DND-41 (cell line): ENCODE measurements at regions not wholly inside any gene's neighbourhood (a gene's known extent, or its start where the extent isn't known, plus 50 kb on each side); places are given as distances from the start of the nearest gene placed in this dataset.

ENCODE experiments used
- EZH2 ChIP-seq: IDR thresholded peaks from 3 replicates; pipeline ENCODE4 v1.6.1; 2012; ENCODE audit warnings: borderline replicate concordance, low read depth, mild to moderate bottlenecking, moderate library complexity, low read length, inconsistent platforms; ENCODE audit not compliant: severe bottlenecking
- TF ChIP-seq, protein P1 (sequence below): IDR thresholded peaks from 2 replicates; pipeline ENCODE4 v1.5.1; 2012; ENCODE audit warnings: borderline replicate concordance, low read length, moderate library complexity, mild to moderate bottlenecking; ENCODE audit not compliant: poor library complexity, severe bottlenecking; ENCODE audit errors: extremely low read depth

DNA sequence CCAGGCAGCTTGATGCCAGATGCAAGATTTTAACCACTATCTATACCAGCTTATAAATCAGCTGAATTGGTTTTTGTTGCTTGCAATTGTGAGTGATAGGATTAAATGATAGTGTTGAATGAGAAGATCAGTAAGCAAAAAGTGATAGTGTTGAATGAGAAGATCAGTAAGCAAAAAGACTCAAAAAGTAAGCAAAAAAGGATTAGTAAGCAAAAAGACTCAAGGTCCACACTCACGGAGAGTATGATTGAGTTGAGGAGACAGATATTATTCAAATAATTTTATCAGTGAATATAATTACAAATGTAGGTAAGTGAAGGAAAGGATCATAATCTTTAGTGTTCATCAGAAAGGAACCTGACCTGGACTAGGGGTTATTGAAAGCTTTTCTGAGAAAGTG lies 58.0 kb upstream of the ARRDC3 start:
- TF ChIP-seq, protein P1, sequence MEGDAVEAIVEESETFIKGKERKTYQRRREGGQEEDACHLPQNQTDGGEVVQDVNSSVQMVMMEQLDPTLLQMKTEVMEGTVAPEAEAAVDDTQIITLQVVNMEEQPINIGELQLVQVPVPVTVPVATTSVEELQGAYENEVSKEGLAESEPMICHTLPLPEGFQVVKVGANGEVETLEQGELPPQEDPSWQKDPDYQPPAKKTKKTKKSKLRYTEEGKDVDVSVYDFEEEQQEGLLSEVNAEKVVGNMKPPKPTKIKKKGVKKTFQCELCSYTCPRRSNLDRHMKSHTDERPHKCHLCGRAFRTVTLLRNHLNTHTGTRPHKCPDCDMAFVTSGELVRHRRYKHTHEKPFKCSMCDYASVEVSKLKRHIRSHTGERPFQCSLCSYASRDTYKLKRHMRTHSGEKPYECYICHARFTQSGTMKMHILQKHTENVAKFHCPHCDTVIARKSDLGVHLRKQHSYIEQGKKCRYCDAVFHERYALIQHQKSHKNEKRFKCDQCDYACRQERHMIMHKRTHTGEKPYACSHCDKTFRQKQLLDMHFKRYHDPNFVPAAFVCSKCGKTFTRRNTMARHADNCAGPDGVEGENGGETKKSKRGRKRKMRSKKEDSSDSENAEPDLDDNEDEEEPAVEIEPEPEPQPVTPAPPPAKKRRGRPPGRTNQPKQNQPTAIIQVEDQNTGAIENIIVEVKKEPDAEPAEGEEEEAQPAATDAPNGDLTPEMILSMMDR = no peak
- no peak for TF ChIP-seq EZH2
